RWPE2 (cell line): ENCODE measurements at regions not wholly inside any gene's neighbourhood (a gene's known extent, or its start where the extent isn't known, plus 50 kb on each side); places are given as distances from the start of the nearest gene placed in this dataset.
A peak's percentile ranks its signal among the peaks of the same experiment; 100 is the strongest.

Source experiments
- ATAC-seq: fragments of 200-7000 bp; cut with Tn5 transposase; 3 replicates; pipeline ENCODE4 v1.9.1; 2021; ENCODE audit warnings: low read depth
- DNase-seq: peaks from one replicate; pipeline ENCODE4 v3.0.0-alpha.2; 2020; ENCODE audit warnings: low spot score
- H3K27ac ChIP-seq: fragments of 450-650 bp; 2 replicates; pipeline ENCODE4 v1.5.1; 2017; ENCODE audit warnings: mild to moderate bottlenecking; ENCODE audit not compliant: poor library complexity, severe bottlenecking
- H3K27me3 ChIP-seq: fragments of 250-450 bp; sonication (Bioruptor Pico); 2 replicates; pipeline ENCODE4 v1.5.1; 2021; ENCODE audit warnings: mild to moderate bottlenecking, moderate library complexity; ENCODE audit not compliant: insufficient read depth, poor library complexity, severe bottlenecking
- H3K36me3 ChIP-seq: fragments of 250-450 bp; sonication (Bioruptor Pico); 2 replicates; pipeline ENCODE4 v1.5.1; 2020; ENCODE audit warnings: low read depth, mild to moderate bottlenecking, moderate library complexity
- H3K4me1 ChIP-seq: fragments of 250-450 bp; sonication (Bioruptor Pico); 2 replicates; pipeline ENCODE4 v1.5.1; 2021; ENCODE audit warnings: mild to moderate bottlenecking, moderate library complexity; ENCODE audit not compliant: insufficient read depth, poor library complexity, severe bottlenecking
- H3K4me3 ChIP-seq: fragments of 250-450 bp; sonication (Bioruptor Pico); 2 replicates; pipeline ENCODE4 v1.5.1; 2021; ENCODE audit warnings: mild to moderate bottlenecking, moderate library complexity; ENCODE audit not compliant: severe bottlenecking
- H3K9me3 ChIP-seq: fragments of 250-450 bp; sonication (Bioruptor Pico); 2 replicates; pipeline ENCODE4 v1.5.1; 2021; ENCODE audit warnings: mild to moderate bottlenecking, moderate library complexity; ENCODE audit not compliant: severe bottlenecking
- TF ChIP-seq, protein P1 (sequence below): fragments of 450-650 bp; IDR thresholded peaks from one replicate; pipeline ENCODE4 v1.5.1; 2017; ENCODE audit warnings: mild to moderate bottlenecking, moderate library complexity; ENCODE audit not compliant: poor library complexity, severe bottlenecking

DNA sequence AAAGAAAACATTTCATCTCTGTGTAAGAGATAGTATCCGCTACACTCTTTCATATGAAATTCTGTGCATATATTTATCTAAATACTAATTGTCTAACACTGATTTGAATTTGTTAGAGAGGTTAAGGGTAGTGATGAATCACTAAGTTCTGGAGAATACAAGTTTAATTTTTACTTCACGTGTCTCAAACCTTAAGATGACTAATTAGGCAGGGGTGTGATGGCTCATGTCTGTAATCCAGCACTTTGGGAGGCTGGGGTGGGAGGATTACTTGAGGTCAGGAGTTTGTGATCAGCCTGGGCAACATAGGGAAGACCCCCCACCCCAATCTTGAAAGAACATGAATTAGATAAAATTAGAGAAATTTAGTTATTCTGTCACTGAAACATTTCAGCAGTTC lies 2241.9 kb downstream of the PCDH7 start:
- DNase-seq, result no peak
- ATAC-seq, result no peak
- H3K4me3 ChIP-seq, result no peak overlapping the region
- no peaks in the 10 kb centered on the region for H3K9me3 ChIP-seq
- no peaks in the 10 kb centered on the region for H3K36me3 ChIP-seq
- TF ChIP-seq, protein P1, sequence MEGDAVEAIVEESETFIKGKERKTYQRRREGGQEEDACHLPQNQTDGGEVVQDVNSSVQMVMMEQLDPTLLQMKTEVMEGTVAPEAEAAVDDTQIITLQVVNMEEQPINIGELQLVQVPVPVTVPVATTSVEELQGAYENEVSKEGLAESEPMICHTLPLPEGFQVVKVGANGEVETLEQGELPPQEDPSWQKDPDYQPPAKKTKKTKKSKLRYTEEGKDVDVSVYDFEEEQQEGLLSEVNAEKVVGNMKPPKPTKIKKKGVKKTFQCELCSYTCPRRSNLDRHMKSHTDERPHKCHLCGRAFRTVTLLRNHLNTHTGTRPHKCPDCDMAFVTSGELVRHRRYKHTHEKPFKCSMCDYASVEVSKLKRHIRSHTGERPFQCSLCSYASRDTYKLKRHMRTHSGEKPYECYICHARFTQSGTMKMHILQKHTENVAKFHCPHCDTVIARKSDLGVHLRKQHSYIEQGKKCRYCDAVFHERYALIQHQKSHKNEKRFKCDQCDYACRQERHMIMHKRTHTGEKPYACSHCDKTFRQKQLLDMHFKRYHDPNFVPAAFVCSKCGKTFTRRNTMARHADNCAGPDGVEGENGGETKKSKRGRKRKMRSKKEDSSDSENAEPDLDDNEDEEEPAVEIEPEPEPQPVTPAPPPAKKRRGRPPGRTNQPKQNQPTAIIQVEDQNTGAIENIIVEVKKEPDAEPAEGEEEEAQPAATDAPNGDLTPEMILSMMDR, result no peak
- H3K27me3 ChIP-seq, result no peaks in the 10 kb centered on the region
- H3K4me1 ChIP-seq, result no peaks in the 10 kb centered on the region
- H3K27ac ChIP-seq, result no peak overlapping the region

DNA sequence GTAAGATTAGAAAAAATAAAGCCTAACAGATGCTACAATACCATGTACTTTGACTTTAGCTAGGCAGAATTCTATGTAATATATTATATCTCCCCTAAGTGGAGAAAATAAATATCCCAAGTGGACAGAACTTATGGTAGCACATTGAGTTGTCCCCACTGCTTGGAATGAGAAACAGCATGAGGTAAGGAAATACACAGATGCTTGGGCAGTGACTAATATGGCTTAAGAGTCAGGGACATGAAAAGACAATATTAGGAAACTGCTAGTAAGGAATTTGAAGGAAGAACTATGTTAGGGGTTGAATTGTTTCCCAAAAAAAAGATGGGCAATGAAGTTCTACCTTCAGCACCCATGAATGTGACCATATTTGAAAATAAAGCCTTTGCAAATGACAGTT lies 2265.1 kb downstream of the PCDH7 start:
- H3K9me3 ChIP-seq, result no peaks in the 10 kb centered on the region
- DNase-seq (no peak), ATAC-seq (0 out of 3 replicates have a peak, but pooled peaks have one; percentile 38)
- no peak overlapping the region for H3K27ac ChIP-seq
- no peaks in the 10 kb centered on the region for H3K36me3 ChIP-seq
- H3K4me1 ChIP-seq, result no peaks in the 10 kb centered on the region
- TF ChIP-seq, protein P1, result no peak
- H3K4me3 ChIP-seq, result no peak overlapping the region
- no peaks in the 10 kb centered on the region for H3K27me3 ChIP-seq

DNA sequence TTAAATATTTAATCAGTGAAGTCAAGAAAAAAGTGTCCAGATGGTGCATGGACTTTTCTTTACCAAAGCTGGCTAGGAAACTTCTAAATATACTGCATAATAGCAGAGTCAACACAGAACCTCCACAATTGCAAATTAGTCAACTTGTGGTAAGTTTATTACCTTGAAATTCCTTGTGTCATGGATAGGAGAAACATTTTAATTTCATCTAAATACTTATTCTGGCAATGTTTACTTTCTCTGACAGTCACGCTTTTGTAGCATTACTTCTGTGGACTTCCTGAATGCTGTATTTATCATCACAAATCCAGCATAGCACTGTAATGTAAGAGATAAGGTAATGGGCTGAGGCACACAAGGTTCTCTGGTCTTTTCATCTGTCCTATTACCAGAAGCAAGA lies 2266.1 kb downstream of the PCDH7 start:
- Histone ChIP-seq H3K36me3 (no peaks in the 10 kb centered on the region), H3K27ac (no peak overlapping the region), H3K27me3 (no peaks in the 10 kb centered on the region), H3K9me3 (no peaks in the 10 kb centered on the region), H3K4me1 (no peaks in the 10 kb centered on the region), H3K4me3 (no peak overlapping the region)
- ATAC-seq (no peak), DNase-seq (no peak)
- TF ChIP-seq, protein P1, result no peak

DNA sequence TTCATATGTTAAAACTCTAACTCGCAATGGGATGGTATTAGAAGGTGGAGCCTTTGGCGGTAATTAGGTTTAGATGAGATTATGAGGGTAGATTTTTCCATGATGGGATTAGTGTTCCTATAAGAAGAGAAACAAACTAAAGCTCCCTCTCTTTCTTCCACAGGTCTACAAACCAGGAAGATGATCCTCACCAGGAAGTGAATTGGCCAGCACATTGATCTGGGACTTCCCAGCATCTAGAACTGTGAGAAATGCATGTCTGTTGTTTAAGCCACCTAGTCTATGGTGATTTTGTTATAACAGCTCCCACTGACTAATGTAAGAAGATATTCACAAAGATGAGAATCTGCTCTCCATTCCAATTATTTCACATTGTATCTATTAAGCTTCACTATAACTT lies 2266.9 kb downstream of the PCDH7 start:
- H3K27ac ChIP-seq, result no peak overlapping the region
- H3K9me3 ChIP-seq, result no peaks in the 10 kb centered on the region
- H3K4me1 ChIP-seq, result no peaks in the 10 kb centered on the region
- no peaks in the 10 kb centered on the region for H3K27me3 ChIP-seq
- ATAC-seq (no peak), DNase-seq (no peak)
- H3K36me3 ChIP-seq, result no peaks in the 10 kb centered on the region
- no peak overlapping the region for H3K4me3 ChIP-seq
- TF ChIP-seq, protein P1, result no peak

DNA sequence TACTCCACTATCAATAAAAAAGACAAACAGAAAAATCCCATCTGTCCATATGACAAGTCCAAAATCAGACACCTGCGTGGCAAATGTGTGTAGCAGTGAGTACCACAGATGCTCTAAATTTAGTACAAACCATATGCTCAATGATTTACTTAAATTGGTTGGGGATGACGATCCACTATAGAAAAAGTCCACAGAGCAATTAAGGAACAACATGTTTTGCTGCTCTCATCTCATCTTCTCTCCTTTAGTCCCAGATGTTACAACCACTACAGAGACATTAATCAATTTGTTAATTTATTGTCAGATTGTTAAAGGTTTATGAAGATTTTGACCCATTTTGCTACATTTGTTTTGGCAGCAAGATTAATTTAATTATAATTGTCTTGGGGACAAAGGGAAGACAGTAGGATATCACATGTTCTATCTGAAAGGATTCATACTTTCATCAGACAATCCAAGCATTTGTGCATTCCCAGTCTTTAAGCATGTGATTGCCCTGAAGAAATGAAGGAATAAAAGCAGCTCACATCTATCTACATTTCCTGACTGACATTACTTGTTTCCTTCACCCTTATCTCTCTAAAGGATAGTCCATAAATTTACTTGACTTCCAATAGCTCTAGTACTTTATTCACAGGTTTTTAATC lies 2268.1 kb downstream of the PCDH7 start:
- TF ChIP-seq, protein P1, result no peak
- no peak overlapping the region for H3K27ac ChIP-seq
- no peaks in the 10 kb centered on the region for H3K9me3 ChIP-seq
- no peak overlapping the region for H3K4me3 ChIP-seq
- H3K36me3 ChIP-seq, result no peaks in the 10 kb centered on the region
- H3K4me1 ChIP-seq, result no peaks in the 10 kb centered on the region
- ATAC-seq, result no peak
- DNase-seq, result no peak
- no peaks in the 10 kb centered on the region for H3K27me3 ChIP-seq
